ENCODE measurements at regions not wholly inside any gene's neighbourhood (a gene's known extent, or its start where the extent isn't known, plus 50 kb on each side); places are given as distances from the start of the nearest gene placed in this dataset.

DNA sequence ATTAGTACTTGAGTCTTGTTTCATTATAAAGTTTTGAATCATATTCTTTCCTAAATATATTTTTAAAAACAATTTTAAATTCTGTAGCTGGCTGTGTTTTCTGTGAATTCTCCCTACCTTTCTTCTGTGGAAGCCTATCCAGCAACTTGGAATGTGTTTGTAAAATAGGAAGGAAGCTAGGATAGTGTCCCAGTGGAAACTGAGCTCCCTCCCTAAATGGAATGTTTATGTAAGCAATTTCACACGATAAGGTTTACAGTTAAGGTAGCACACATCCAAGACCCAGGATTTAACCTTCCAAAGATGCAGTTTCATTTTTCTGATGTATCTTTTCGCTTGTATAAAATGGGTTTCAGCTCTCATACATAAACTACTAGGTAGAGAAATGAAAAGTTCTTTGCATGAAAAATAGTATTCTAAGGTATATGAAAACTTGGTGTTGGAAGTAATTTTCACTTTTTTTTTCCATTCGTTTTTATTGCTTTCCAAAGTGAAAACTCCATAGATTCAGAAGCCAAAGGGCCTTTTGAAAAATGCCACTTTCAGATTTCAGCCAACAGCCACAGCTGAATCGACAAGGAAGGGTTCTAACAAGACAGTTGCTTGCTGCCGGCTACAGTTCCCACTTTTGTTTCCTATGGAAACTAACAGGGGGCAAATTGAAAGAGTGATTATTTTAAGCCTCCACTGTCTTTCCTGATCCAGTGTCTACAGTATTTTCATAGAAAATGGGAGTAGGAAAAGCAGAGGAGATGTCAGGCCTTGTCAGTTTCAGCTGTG, 405.1 kb upstream of the POU3F3 start:
- DNase-seq, result no peak

DNA sequence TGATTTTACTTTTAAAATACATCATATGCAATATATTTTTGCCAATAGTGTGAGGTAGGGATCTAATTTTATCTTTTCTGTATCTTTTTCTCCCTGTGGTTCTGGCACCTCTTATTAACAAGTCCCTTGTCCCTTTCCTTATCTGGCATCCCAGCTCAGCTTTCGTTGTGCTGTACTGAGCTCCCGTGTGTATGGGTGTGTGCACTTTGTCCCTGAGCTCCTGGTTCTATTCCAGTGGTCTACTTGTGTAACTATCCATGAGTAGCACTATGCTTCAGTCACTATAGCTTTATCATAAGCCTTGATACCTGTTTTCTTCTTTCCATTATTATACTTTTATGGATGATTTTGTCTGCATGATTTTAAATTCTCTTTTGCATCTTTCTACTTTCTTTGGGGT, 401.4 kb upstream of the POU3F3 start:
- no peak for DNase-seq

DNA sequence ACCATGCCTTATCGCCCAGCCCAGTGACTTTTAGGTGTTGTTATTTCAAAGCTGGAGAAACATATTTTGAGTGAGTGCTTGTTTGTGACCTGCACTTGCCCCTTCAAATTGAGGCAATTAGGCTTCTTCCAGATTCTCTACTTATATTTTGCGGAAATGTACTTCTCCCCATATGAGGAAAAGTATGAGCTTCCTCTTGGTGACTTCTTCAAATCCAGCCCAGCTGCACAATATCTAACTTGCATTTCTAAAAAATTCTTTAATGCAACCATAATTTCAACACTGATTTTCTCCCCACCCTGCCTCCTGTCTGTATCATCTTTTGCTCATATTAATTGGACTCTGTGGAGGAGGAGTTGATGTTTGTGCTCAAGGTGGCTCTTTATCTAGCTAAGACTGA, 391.2 kb upstream of the POU3F3 start:
- DNase-seq, result no peak

DNA sequence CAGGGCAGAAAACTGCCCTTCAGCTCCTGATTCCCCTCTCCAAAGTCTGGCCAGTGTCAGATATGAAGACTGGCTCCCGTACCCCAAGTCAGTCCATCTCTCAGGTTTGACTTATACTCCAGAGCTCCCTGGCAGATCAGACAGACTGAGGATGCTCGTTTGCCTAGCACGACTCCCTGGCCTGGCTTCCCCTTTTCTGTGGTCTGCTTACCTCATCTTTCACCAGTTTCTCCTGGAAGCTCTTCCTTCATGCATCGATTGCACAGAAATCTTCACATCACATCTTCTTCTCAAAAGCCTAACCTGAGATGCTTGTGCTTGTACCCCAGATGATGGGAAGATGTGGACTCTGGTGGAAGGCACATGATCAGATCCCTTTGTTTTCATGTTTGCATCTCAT, 387.9 kb upstream of the POU3F3 start:
- DNase-seq, result no peak

DNA sequence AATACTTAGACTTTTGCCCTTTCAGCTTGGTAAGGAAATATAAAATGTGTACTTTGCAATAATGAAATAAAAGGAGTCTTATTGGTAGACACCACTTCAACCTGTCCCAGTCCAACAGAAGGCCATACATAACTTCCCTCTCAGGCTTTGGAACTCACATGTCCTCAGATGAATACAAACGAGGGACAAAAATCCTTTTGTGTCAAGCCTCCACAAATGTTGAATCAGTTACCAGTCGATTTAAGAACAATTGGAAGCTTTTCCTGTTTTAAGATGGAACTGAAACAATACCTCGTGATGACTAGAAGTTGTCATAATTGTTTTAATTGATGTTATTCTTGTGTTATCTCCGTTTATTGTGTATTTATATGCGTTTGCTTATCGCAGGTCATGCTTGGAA, 385.1 kb upstream of the POU3F3 start:
- DNase-seq, result no peak

DNA sequence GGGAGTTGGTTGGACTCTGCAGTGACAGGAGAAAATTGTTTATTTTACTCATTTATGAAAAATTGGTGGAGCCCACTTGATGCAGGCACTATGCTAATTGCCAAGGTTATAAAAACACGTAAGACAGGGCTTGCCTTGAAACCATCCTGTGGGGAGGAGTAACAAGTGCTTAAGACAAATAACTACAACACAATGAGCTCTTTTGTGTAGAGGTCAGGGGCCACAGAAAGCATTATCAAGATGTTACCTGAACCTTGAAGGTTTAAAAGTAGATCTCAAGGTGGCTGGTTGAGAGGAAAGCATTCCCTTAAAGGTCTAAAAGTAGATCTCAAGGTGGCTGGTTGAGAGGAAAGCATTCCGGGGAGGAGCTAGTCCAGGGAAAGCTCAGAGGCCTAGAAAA, 381.8 kb upstream of the POU3F3 start:
- no peak for DNase-seq

DNA sequence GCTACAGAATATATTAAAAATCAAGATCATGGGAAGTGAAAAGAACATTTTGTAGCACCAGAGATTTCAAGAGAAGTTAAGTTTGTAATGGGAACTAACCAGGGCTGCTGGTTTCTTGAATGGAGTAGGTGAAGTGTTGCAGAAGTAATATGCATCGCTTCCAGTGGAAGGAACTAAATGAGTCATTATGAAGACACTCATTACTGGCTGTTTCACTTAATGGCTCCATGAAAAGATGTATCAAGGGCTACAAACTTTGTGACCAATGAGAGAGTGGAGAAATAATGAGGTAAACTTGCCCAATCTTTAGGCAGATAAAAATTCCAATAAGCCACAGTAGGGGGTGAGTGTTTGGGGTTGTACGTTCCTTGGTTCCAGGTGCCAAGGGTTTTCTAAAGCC, 380.4 kb upstream of the POU3F3 start:
- no peak for DNase-seq

DNA sequence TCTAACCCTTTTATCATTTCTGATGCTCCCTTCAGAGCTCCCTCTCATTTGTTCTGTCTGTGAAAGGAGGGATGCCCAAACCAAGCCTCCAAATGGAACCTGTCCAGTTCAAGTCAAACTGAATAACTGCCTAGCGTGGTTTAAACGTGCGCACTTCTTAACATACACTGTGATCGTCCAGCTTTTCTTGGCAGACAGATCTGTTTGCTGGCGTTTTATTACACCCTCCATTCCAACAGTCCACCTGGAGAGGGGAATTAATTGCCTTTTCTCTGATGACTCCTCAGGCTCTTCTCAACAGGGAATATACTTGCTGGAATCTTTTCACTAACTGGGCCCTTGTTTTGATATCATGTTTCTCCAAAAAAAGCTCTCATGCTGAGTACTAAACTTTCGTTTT, 379.2 kb upstream of the POU3F3 start:
- DNase-seq, result no peak

DNA sequence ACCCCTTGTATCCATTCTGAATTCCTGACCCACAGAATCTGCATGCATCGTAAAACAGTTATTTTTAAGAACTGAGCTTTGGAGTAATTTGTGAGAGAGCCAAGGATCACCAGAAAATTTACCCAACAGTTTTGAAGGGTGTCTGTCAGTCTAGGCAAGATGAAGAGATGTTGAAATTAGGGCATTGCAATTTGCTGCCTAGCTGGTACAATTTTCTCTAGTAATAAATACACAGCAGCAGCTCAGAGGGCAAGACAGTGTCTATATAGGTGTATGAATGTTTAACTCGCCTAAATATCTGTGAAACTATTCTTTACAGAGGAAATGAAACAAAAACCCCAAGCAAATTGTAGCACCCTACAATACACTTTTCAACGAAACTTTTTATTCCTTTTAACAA, 377.8 kb upstream of the POU3F3 start:
- DNase-seq, result no peak

DNA sequence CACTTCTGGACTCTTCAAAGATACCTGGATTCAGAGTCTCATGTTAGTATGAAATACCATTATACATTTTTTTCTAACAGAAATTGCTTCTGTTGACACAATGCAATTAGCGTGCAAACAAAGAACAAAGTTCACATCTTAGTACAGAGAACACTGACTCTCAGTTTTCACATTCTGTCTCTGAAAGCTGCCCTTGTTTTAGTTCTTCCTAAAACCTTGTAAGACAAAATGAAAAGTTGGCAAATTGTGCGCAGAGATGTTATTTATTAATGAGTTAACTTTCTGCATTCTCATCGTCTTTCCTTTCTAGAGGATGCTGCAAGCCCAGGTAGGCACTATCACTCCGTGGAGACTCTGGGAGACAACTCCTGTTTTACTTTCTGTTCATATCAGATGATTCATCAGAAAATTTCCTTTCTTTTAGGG, 377.3 kb upstream of the POU3F3 start:
- no peak for DNase-seq

DNA sequence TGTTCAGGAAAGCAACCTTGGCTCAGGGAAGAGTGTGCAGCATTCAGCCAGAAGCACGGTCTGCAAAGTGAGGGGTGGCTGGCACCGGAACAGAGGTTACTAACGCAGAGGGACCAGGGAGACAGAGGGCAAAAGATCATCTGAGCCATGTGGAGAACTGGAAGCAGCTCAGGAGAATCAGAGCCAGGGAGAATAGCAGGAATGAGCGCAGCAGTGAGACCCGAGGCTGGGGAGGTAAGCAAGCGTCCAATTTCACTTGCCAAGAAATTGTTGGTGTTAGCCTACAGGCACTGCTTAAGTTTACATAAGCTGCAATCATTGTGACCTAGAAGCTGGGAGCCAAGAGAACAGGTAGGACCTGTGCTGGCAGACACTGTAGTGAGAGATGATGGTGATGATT, 372.6 kb upstream of the POU3F3 start:
- DNase-seq, result no peak

DNA sequence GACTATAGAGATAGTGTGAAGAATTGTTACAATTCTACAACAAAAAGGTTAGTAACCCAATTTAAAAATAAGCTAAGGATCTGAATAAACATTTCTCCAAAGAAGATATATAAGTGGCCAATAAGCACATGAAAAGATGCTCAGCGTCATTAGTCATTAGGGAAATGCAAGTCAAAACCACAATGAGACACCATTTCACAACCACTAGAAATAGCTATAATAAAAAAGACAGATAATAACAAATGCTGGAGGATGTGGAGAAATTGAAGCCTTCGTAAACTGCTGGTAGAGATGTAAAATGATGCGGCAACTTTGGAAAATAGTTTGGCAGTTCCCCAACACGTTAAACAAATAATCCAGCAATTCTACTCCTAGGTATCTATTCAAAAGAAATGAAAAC, 366.5 kb upstream of the POU3F3 start:
- DNase-seq, result no peak

DNA sequence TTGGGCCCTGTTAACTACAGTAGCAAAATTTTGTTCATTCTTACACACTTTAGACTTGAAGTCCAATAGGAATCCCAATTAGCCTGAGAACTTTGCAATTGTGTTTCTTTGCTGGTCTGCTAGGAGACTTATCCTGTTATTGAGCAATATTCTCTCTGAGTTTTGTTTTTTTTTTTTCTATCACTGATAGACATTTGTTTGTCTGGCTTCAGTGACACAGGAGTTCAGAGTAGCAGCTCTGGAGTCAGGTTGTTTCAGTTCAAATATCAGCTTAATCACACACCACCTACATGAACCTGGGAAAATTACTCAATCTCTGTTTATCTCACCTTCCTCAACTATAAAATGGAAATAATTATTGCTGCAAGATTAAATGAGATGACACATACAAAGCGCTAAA, 360.2 kb upstream of the POU3F3 start:
- no peak for DNase-seq

DNA sequence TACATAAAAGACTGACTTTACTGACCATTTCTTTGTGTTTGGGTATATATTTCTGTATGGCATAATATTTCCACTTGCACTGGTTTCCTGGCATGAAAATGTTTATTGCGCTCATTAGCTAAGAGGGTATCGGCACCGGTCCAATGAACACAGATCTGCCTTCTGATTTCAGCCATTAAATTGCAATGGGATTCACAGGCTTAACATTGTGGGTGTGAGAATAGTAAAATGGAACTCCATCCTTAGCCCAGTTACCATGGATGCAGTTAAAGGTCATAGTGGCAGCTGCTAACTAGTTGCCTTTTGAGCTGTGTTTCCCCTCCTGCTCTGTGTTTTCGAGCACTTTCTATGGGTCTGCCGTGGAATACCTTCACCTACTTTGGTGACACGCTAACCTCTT, 352.6 kb upstream of the POU3F3 start:
- no peak for DNase-seq

DNA sequence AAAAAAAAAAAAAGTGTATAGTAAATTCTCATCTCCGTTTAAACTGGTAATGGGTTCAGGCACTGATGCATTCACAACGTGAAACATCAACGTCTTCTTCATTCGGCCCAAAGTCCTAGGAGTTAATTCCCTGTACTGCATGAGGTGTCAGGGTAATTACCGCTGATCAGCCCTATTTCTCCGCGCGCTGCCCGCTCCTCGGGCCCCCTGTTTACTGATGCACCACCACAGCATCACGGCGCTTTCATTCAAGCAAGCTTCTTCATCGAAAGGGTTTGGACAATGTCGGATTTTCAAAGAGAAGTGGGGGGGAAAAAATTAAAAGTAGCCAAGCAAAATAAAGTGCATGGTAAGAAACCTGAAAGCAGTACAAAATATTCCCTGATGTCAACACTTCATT, 352.0 kb upstream of the POU3F3 start:
- no peak for DNase-seq

DNA sequence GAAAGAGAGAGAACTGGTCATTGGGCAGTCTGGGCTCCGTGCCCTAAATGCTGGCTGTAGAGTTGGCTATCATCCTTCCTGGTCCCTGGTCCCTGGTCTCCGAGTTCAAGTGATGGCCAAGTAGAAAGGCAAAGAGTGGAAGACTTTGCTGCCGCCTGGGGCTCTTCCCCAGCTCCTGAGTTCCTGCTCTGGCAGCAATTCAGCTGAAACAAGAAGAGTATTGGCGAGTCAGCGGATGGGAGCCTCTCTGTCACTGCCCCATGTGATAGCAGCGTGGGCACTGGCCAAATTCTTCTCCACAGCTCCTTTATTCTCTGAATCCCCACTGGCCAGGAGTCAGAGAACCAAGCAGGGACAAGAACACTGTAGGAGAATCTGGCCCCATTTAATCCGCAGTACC, 351.0 kb upstream of the POU3F3 start:
- no peak for DNase-seq

DNA sequence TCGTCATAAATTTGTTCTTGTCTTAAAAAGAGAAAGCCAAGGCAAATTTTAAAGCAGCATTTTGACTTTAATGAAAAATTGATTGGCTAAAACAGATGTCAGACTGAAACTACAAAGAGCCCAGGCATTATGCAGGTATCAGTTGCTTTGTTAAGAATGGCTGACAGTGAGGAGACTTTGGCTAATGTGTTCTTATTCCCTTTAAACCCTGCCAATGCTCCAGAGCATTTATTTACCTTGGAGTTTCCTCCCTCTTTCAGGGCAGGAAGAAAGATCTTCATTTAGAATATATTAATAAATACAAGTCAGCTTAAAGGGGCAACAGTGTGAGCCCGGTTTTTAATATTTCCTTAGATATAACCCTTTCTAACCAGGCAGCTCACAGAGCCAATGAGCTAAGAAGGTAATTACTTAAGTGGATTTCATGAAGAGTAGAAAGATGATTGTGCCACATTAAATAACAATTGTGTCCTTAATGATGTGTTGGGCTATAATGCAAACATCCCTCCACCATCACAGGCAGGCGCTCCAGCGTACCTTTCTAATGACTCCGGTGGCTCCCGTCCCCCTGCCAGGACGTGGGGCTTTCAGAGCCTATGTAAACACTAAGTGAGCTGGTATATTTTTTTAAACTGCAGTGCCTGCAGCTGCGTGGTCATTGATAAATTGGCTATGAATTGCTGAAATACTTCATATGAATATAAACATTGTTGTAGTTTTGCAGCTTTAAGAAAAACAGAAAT, 349.4 kb upstream of the POU3F3 start:
- no peak for DNase-seq

DNA sequence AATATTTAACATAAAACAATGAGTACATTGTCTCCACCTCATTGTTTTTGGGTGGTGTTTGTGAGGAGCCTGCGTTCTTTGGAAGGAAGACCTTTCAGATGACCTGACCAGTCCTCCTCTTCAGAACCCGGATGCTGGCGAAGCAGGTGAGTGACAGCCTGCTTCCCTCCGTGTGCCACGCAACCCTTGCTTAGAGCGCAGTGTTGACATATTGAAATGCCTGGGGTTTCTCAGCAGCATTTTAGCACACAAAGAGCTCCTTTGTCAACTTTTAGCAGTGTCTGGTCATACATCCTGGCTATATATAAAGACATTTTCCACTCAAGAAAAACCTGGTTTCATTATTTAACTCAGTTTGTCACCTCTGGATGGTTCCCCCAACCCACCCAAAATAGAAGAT, 335.7 kb upstream of the POU3F3 start:
- DNase-seq, result no peak

DNA sequence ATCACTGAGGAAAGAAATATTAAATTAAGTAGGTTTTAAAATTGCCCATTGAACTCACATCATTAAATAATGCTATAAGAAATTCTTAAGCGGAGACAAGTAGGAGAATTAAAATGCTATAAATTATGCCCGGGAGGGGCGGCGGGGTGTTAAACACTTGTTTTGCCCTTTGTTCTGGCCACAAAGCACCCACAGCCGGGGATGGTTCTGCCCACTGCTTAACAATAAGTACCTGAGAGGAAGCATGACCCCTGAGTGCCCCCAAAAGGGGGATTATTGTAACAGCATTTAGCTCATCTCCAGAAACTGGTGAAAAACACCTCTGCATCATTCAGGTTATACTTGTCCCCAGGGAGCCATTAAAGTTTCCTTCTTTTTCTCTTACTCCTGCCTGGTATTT, 332.7 kb upstream of the POU3F3 start:
- no peak for DNase-seq

DNA sequence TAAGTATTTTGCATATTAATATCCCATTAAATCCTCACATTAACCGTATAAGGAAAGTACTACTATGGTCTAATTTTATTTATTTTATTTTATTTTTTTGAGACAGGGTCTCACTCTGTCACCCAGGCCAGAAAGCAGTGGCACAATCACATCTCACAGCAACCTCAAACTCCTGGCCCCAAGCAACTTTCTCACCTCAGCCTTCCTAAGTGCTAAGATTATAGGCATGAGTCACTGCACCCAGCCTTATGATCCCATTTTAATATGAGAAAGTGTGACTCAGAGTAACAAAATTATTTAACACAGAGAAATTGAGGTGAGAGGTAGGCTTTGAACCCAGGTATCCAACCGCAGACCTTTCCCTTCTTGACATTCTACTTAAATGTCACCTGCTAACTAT, 330.0 kb upstream of the POU3F3 start:
- no peak for DNase-seq

DNA sequence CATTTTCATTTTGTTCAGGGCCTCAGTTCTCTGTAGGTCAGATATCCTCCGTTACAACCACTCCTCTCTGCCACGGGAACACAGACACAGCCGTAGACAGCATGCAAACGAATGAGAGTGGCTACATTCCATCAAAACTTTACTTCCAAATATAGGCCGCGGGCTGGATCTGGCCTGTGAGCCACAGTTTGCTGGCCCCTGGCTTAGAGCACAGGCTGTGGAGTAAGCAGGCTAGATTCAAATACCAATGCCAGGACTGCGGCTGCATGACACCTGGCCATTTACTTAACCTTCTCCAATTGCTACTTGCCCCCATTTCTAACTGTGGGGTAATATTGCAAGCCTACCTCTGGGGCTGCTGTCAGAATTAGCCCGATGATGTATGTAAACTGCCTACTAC, 325.8 kb upstream of the POU3F3 start:
- DNase-seq, result no peak

DNA sequence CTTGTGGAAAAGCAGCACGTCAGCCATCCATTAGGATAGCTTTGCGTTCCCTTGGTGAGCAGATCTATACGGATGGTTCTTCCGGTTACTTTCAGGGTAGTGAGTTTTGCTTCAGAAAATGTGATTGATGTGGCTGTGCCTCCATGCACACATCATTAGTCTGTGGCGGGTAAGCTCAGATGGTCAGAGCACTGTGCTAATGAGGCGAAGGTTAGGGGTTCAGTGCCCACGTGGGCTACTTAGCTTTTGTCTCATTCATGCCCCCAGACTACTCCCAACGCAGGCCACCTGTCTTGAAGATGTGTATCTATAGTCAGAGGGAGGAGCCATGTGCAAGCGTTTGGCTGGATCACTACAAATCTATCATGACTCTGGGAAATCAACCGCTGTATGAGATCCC, 322.8 kb upstream of the POU3F3 start:
- DNase-seq, result no peak

DNA sequence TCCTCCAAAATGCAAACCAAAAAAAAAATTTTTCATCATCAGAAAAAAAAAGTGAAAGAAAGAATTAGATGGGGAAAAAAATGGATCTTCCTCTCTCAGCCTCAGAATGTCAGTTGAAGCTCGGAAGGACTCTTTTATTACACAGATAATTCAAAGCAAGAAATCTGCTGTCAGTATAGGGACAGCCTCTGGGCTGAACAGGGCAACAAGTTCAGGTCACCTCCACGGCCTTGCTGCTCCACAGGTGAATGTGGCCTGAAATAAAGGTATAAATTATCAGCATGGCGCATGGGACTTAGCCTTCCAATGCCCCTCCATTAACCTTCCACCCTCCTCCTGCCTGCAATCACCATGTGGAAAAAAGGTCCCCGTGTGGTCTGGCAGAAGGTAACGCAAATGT, 316.8 kb upstream of the POU3F3 start:
- DNase-seq, result no peak

DNA sequence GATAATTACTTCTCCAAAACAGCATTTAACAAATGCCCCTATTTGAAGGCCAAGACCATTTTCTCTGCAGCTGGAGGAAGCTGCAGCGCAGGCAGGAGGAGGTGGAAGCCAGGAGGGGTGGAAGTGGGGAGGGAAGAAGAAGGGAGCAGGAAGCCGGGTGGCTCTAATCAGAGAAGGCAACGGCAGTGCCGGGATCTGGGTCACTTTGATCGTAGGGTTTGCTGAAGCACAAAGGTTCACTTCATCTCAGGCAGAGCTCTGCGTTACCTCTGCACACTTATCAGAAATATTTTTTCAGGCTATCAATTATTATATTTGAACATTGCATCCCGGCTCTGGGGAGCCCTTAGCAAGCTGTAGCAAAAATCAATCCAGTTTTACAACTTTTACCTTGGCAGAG, 315.8 kb upstream of the POU3F3 start:
- DNase-seq, result no peak
